ENCODE measurements at regions not wholly inside any gene's neighbourhood (a gene's known extent, or its start where the extent isn't known, plus 50 kb on each side); places are given as distances from the start of the nearest gene placed in this dataset.
"Not testable (repeated sequence)": the region's sequence is repeated elsewhere in the genome, so short reads cannot be mapped to it uniquely, and the experiment has no call there.

DNA sequence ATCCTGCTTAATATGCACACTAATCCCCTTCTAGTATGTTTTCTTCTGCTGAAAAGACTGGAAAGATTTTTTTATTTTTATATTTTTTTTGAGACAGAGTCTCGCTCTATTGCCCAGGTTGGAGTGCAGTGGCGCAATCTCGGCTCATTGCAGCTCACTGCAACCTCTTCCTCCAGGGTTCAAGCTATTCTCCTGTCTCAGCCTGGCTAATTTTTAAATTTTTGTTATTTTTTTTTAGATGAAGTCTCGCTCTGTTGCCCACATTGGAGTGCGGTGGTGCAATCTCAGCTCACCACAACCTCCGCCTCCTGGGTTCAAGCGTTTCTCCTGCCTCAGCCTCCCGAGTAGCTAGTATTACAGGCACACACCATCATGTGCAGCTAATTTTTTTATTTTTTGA lies 1261.4 kb upstream of the ADGRL2 start:
- not testable (repeated sequence) for DNase-seq

DNA sequence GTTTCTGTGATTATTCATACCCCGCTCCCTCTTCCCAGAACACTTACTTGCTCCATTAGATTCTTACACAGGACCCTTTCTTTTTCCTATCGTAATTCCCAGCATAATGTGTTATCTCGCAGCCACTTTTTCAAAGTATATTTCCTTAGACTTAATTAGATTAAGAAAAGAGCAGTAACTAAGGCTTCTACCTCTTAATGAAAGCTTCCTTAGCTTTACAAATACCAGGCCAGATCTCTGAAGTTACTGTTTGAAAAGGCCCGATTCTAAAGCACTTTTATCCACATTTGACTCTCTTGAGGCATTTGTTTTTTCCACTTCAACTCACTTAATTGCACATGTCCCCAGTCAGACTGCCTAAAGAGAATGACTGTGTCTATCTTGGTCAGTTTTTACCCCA lies 1264.3 kb upstream of the ADGRL2 start:
- DNase-seq, result no peak

DNA sequence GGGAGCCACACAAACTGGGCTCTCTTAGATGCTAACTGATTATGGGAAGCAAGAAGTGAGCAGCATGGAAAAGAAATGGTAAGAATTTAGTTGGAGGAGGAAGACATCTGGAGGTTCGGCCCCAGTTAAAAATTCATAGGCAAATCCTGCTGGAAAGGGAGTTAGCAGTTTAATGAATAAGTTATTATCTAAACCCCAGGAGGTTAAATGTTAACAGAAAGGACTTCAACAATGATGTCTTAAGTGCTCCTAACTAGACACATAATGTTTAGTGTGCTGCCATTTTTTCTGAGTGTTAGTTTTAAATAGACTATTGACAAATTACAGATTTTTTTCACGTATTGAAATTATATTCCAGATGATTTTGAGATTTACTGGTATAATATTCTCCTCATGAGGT lies 1265.3 kb upstream of the ADGRL2 start:
- DNase-seq, result no peak

DNA sequence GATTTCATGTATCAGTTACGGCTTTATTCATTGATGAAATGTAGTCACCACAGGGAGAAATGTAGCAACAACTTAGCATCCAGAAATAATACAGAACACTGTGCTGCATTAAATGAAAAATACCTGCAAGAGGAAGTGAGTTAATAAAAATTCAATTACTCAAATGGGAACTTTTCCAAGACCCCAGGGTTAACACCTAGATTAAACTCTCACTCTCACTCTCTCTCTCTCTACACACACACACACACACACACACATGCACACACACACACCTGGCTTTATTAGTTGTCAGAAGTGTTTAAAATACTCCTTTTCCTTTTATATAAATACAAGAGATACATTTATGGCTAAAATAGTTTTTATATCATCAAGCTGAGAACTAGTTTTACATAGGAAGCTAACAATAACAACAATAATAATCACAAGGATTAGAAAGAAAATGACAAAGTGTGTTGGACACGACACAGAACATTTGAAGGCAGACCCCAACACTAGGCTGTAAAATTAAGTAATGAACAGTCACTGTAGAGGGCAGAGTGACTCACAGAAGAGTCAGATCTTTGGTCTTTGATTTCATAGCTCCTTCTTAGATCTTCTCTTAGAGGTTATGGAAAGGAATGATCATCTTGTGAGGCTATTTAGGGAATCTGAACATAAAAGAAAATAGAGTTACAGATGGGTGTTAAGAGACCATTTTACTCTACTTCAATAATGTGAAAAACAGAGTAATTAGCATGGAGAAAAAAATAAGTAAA lies 1266.0 kb upstream of the ADGRL2 start:
- DNase-seq, result no peak

GRCh38 chr1:80533775-80534334 lies 1266.9 kb upstream of the ADGRL2 start:
- DNase-seq, result no peak

GRCh38 chr1:80533093-80533492 lies 1267.6 kb upstream of the ADGRL2 start:
- DNase-seq, result no peak

DNA sequence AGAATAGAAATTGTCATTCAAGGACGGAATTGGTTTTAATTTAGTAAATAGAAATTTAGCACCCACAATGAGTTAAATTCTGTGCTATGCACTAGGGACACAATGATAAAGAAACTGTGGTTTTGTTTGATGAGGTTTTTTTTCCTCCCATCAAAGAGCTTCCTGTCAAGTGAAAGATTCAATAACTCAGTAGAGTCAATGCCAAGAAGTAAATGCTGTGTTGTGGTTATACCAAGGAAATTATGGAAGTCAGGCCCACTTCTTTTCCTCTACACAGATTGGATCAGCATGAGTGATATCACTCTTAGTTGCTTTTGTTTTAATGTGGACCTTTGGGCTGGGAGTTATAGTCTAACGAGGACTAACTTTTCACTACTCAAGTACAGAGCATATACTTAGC lies 1269.6 kb upstream of the ADGRL2 start:
- no peak for DNase-seq

- no peak for DNase-seq
Measured at GRCh38 chr1:80529546-80529945, 1271.2 kb upstream of the ADGRL2 start.

- DNase-seq, result no peak
Measured at GRCh38 chr1:80523861-80524260, 1276.9 kb upstream of the ADGRL2 start.

GRCh38 chr1:80523071-80523470 lies 1277.7 kb upstream of the ADGRL2 start:
- not testable (repeated sequence) for DNase-seq

GRCh38 chr1:80520949-80521348 lies 1279.8 kb upstream of the ADGRL2 start:
- DNase-seq, result no peak

DNA sequence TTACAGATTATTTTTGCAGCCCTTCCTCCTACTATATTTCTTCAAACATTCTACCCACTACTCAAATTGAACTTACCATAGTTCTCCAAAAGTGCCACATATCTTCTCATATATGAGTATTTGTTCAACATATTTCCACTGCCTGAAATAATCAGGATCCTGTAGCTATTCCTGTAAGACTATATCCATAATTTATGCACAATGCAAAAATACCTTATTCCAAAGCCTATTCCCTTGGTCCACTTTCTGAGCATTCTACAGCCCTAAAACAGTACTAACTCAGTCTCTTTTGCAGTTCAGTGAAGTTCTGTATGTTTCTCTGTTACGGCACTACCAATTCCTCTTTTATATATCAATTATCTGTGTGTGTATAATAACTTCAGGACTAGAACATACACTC lies 1283.7 kb upstream of the ADGRL2 start:
- DNase-seq, result no peak

- DNase-seq, result no peak
Measured at GRCh38 chr1:80509965-80510522, 1290.7 kb upstream of the ADGRL2 start.

DNA sequence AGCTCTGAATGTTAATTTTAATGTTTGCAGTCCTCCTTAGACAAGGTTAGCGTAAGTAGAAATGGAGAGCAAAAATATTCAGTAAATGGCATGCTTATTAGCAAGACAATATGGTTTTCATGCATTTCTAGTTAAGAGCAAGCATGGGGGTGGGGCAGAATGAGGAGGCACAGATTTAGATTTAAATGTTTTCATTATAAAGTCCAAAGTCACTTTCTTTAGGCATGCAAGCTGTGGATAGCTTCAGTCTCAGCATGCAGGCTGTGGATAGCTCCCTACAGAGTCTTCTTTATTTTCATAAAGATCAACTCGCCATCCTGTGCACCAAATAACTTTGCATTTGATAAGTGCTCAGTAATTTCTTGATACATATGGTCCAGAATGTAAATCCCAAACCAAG lies 1294.5 kb upstream of the ADGRL2 start:
- DNase-seq, result no peak

- DNase-seq, result no peak
Measured at GRCh38 chr1:80498673-80499072, 1302.1 kb upstream of the ADGRL2 start.

- DNase-seq, result no peak
Measured at GRCh38 chr1:80495806-80496205, 1304.9 kb upstream of the ADGRL2 start.

DNA sequence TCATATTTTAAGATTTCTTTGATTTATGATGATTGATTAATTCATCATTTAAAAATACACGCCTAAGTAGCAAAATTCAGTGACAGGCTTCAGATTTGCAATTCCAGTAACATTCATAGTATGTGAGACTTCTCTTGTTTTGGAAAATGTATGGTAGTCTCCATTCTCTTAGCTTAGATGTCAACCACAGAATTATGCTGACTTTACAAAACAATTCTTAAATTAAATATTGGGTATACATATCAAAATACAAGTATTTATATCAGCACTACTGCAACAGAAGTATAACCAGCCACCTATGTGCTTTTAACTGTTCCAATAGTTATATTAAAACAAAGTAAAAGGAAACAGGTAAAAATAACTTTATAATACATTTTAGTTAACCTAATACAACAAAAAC lies 1328.6 kb upstream of the ADGRL2 start:
- no peak for DNase-seq

DNA sequence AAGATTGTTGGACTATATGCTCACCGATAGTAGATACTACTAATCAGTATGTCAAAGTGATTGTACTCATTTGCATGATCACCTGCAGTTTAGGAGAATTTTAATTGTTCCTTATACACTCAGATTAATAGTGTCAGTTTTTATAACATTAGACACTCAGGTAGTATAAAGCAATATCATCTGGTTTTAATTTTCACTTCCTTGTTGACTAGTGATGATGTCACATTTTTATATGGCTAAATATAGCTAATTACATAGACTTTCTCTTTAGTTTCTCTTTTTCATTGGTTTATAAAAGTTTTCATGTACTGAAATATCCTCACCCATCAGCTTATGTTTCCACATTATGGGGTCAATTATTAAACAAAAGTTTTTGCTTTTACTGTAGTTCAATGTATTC lies 1332.4 kb upstream of the ADGRL2 start:
- no peak for DNase-seq

DNA sequence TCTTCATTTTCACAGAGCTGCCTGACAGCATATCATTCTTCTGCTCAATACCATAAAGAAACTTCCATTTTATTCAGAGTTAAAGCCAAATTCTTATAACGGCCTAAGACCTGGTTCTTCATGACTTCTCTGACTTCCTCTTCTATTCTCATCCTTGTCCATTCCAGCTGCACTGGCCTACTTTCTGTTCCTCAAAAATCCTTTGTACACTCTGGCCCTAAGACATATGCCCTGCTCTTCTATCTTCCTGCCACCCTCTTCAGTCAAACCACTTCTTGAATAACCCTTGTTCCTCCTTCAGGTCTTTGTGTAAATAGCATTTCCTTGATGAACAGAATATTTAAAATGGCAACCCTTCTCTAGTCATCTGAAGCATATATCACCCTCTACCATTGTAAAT lies 1338.7 kb upstream of the ADGRL2 start:
- DNase-seq, result no peak

DNA sequence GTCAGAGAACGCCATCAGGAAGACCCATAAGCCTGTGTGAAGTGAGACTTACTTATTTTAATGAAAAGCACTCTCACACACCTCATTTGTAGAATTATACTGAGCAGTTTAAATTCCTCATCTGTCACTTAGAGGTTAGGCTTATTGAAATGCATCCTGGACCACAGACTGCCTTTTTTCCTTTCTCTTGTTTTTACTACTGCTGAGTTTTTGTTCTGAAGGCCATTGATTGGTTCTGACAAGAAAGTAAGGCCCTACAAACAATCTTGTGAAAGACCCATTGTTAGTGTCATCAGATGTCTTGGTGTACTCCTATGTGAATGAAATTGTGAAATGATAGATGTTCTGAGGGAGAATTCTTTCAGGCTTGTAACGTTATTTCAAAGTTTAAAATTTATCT lies 1343.3 kb upstream of the ADGRL2 start:
- DNase-seq, result no peak

DNA sequence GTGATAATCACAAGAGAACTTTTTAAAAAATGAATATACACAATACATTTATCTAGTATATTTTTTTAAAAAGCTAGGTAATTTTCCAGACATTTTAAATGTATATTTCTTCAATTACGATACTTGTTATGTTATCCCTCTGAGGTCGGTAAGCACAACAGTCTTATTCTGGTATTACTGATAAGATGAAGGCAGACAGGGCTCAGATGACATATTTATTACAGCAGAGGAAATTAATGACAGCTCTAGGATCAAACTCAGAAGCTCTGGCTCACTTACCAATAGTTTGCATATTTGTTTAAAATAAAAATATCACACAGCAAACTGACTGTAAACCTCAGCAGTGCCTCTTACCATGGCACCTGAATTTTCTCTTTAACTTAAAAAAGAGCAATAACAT lies 1347.0 kb upstream of the ADGRL2 start:
- no peak for DNase-seq

DNA sequence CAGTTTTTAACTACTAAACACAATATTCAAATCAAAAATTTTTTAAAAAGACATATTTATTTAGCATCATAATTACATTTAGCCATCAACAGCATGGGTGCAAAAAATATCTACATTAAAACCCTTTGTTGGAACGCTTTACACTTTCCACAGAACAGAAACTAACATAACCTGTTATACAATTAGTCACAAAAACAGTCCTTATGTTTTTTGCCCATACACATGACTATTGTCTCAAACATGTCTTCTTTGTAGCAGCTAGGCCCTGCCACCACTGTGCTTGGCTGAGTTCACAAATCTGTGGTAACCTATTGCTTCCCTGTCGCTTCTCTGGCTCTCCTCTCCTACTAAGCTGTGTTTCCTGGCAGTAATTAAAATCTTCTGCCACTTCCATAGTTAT lies 1350.0 kb upstream of the ADGRL2 start:
- no peak for DNase-seq

- DNase-seq, result no peak
Measured at GRCh38 chr1:80448081-80448480, 1352.7 kb upstream of the ADGRL2 start.

GRCh38 chr1:80447526-80447925 lies 1353.2 kb upstream of the ADGRL2 start:
- no peak for DNase-seq

DNA sequence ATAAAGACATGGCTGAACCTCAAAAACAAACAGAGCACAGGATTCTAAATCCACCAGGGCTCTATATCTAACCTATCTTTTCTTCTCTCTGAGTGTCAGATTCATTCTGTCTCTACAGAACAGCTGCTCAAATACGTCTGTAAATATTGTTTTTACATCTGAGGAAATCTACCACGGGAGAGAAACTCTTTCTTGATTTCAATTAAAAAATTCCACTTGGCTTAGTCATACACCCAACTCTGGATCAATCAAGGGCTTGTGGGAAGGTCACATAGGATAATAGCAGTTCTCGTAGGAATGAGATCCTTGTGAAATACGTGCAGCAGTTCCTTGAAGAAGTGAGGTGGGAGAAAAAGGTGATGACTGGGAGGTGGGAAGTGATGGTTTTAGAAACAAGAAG lies 1355.7 kb upstream of the ADGRL2 start:
- no peak for DNase-seq

Data from NK-92 treated with Interleukin-12 subunit alpha and Interleukin-12 subunit beta, amount 100 ng/mL, for 24 hours (cell line).